Germinal center (tissue), 1 donor: ENCODE measurements at regions not wholly inside any gene's neighbourhood (a gene's known extent, or its start where the extent isn't known, plus 50 kb on each side); places are given as distances from the start of the nearest gene placed in this dataset.
"Not testable (repeated sequence)": the region's sequence is repeated elsewhere in the genome, so short reads cannot be mapped to it uniquely, and the experiment has no call there.

Experiments
- DNase-seq: peaks from one replicate; pipeline ENCODE4 v3.0.0; 2012; ENCODE audit warnings: mixed read lengths, low spot score

GRCh38 chr7:81478664-81479063 is 291.2 kb downstream of the HGF start:
- DNase-seq: no peak

GRCh38 chr7:81478201-81478600 is 291.6 kb downstream of the HGF start:
- not testable (repeated sequence) for DNase-seq

DNA sequence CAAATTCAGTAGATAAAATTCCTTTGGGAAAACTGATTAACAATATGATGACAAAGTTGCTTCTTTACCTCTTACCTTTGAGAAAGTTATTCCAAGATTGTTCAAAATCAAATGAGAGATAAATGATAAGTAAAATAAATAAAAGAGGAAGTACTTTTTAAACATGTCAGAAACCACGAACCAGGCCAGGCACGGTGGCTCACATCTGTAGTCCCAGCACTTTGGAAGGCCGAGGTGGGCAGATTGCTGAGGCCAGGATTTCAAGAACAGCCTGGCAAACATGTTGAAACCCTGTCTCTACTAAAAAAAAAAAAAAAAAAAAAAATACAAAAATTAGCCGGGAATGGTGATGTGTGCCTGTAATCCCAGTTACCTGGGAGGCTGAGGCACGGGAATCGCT is 296.6 kb downstream of the HGF start:
- DNase-seq: no peak

DNA sequence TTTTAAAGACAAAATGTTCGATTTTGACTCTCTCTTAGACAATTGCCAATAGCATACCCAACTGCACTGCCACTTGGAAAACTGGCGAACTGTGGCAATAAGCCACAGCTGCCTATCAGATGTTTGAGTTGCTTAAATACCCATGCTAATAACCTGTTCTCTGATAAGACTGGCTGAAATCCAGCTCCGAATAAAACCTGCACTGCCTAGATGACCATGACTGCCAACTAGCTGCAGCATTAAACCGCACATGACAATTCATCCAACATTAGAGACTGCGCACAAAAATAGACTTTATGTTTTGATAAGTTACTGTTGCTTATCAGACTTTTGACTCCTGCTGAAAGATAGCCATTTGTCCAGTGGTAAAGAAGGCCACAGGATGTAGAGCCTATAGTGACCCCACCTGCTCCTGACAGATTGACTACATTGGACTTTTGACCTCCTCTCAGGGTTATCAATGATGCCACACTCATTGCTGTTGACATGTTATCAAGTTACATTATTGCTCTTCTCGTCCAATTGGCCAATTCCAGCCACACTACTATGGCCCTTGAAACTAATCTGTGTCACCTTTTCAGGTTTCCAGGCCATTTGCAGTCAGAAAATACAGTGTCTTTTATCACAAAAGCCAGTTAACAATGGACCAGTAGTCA is 299.0 kb downstream of the HGF start:
- no peak for DNase-seq

GRCh38 chr7:81469869-81470723 is 299.8 kb downstream of the HGF start:
- DNase-seq: peak; percentile 1

- DNase-seq: no peak
Measured at GRCh38 chr7:81469153-81469868, 300.5 kb downstream of the HGF start.

DNA sequence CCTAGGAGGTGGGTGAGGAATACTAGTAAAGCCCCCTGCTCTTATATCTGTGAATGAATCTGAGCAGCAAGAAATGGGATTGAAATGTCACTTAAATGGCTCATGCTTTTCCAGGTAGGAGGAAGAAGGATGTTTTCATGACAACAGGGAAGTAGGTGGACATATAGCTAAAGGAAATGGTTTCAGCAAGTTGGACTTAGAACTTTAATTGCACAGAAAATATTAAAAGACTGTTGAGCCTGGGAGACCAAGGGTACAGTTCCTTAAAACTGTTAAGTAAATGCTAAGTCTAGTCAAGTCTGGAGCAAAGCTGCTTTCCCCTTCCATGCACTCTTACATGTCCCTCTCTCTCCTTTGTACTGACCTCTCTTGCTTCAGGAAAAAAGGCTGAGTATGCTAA is 301.3 kb downstream of the HGF start:
- DNase-seq: no peak

- no peak for DNase-seq
Measured at GRCh38 chr7:81467964-81468363, 301.9 kb downstream of the HGF start.

DNA sequence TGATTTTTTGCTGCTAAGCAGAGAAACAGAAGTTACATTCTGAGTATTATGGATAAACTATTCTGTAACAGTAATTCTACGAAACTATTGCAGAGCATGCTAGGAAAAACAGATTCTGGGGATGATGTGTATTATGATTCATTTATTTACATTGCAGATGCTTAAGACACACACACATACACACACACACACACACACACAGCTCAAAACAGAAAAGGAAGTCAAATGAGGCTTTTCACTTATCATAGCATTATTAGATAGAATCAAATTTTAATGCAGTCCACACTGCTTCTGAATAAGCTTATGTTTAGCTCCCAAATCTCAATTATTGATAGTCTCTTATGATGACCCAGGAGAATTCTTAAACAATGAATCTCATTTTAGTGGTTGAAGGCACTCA is 307.2 kb downstream of the HGF start:
- no peak for DNase-seq

GRCh38 chr7:81460250-81461045 is 309.4 kb downstream of the HGF start:
- DNase-seq: no peak

DNA sequence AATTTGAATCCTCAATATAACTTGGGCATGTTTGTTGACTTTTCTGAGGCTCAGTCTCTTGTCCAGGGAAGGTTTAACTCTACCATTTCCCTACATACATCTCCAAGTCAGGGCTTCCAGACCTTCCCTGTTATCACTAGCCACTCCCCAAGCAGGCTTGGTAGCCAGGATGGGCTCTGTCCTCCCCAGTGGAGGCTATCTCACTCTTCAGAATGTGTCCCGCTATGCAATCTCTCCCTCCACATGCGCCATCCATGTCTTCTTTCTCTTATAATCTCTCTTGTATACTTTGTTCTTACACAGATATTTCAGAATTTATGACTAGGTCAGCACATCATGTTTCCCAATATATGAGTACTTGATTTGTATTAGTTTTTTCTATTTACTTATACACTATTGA is 310.4 kb downstream of the HGF start:
- DNase-seq: no peak

- no peak for DNase-seq
Measured at GRCh38 chr7:81457852-81458522, 311.9 kb downstream of the HGF start.

DNA sequence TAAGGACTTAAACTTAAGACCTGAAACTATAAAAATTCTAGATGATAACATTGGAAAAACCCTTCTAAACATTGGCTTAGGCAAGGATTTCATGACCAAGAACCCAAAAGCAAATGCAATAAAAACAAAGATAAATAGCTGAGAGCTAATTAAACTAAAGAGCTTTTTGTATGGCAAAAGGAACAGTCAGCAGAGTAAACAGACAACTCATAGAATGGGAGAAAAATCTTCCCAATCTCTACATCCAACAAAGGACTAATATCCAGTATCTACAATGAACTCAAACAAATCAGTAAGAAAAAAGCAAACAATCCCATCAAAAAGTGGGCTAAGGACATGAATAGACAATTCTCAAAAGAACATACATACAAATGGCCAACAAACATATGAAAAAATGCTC is 316.1 kb downstream of the HGF start:
- DNase-seq: not testable (repeated sequence)

DNA sequence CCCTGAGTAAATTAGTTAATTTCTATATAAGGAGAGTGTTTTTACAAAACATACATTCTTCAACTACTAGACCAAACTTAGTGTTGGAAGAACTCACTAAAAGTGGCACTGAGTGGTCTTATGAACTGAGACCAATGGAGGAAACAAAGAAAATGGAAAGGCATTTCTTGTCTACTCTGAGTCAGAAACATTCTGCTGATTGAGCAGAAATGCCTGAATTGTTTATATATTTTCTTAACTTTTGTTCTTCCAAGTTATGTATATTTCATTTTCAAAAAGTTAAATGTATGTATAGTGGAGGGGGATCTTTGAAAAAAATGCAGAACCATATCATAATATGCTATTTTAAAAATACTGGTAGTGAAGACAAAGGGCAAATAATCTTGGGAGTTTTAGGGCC is 320.7 kb downstream of the HGF start:
- no peak for DNase-seq

DNA sequence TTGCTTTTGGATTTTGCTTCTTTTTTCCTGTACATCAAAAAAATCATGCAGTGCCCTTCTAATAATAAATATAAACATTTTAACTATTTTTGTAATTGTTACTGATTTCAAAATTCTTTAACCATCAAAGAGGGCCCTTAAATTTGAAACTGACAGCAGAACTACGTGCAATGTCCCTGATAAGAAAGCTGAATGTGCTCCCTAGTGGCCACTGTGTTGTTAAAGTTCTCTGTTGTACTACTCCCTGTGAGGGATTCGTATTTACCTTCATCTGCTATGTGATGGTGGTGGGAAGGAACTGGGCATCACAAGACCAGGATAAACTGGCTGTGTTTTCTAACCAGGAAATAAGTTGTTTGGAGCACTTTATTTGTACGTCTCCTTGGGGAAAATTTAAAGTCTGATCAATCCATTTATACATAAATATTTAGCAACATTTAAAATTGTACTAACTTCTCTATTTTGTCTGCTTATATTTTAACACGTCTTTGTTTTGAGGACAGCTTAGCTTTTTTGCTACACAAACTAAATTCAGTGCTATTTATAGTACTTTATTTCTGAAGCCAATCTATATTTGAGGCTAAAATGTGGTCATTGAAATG is 322.4 kb downstream of the HGF start:
- DNase-seq: no peak

DNA sequence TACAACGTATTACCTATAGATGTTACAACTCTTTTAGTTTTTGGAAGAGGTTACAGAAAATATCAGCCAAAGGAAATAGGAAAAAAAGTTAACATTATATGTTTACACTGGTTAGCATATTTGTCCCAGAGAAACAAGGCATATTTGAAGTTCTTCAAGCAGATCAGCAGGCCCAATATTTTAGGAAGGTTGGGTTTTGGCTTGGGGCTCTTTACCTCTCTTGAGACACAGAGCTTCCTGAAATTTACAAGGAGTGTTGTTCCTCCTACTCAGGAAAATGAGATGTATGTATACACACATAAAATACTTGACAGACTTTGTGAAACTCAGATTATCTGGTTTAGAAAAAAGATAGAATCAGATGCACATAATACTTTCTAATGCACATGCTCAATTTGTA is 323.6 kb downstream of the HGF start:
- no peak for DNase-seq

DNA sequence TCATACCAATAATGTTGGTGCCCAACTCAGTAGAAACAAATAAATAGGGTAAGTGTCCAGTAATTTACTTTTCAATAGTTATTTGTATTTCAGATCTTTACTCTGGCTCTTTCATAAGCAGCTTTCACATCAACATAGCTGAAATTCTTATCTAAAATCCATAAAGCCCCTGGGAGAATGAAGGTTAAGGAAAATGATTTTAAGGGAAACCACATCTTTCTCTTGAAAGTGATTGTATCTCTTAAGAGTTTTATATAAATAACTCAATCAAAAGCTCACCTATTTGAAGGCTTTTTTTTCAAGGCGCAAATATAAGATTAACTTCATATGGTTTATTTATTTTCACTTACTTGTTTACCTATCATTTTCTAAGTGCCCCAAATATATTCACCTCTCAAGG is 324.4 kb downstream of the HGF start:
- DNase-seq: no peak

DNA sequence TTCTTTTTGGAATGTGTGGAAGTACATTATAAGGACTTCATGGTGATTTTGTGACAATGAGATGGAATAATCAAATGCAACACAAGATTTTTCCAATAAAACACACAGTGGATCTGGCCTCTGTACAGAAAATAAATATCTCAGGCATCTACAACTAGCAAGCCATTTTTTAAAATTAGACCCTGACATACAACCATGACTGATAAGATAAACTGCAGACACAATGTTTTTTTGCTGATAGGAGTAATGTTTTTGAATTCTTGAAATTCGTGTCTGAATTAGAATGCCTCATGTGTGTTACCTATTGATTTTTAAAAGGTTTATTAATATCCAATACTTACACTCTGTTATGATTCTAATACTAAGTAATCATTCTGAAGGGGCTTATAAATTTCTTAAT is 328.1 kb downstream of the HGF start:
- DNase-seq: no peak

- DNase-seq: no peak
Measured at GRCh38 chr7:81439591-81439990, 330.3 kb downstream of the HGF start.

DNA sequence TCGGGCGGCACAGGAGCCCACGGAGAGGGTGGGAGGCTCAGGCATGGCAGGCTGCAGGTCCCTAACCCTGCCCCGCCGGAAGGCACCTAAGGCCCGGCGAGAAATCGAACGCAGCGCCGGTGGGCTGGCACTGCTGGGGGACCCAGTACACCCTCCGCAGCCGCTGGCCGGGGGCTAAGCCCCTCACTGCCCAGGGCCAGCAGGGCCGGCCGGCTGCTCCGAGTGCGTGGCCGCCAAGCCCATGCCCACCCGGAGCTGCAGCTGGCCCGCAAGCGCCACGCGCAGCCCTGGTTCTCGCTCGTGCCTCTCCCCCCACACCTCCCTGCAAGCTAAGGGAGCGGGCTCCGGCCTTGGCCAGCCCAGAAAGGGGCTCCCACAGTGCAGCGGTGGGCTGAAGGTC is 332.7 kb downstream of the HGF start:
- DNase-seq: not testable (repeated sequence)

- DNase-seq: no peak
Measured at GRCh38 chr7:81433692-81434331, 336.0 kb downstream of the HGF start.
